ENCODE measurements at regions not wholly inside any gene's neighbourhood (a gene's known extent, or its start where the extent isn't known, plus 50 kb on each side); places are given as distances from the start of the nearest gene placed in this dataset.
A peak's percentile ranks its signal among the peaks of the same experiment; 100 is the strongest.

DNA sequence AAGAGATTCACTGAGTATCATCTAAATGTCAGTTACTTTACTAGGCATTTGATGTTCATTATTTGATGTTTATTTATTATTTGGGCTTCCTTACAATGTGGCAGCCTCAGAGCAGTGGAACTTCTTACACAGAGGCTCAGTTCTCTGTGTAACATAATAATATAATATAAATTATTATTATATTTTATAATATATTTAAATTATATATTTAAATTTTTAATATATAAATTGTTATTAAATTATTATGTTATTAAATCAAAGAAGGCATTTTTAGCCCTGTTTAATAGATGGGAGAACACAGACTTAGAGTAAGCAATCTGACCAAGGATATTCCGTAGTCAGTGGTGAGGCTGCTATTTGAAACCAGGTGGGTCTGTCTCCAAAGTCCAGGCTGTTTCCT, 315.3 kb upstream of the SKOR2 start:
- H3K4me3 ChIP-seq (ENCODE audit: low read depth, low read length) = no peak overlapping the region
- TF ChIP-seq, protein P1, sequence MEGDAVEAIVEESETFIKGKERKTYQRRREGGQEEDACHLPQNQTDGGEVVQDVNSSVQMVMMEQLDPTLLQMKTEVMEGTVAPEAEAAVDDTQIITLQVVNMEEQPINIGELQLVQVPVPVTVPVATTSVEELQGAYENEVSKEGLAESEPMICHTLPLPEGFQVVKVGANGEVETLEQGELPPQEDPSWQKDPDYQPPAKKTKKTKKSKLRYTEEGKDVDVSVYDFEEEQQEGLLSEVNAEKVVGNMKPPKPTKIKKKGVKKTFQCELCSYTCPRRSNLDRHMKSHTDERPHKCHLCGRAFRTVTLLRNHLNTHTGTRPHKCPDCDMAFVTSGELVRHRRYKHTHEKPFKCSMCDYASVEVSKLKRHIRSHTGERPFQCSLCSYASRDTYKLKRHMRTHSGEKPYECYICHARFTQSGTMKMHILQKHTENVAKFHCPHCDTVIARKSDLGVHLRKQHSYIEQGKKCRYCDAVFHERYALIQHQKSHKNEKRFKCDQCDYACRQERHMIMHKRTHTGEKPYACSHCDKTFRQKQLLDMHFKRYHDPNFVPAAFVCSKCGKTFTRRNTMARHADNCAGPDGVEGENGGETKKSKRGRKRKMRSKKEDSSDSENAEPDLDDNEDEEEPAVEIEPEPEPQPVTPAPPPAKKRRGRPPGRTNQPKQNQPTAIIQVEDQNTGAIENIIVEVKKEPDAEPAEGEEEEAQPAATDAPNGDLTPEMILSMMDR (IDR thresholded peaks at IDR 0.05; ENCODE audit: insufficient read depth, low read depth, low read length, missing control alignments) = no peak
- DNase-seq (ENCODE audit: low read depth) = no peak

DNA sequence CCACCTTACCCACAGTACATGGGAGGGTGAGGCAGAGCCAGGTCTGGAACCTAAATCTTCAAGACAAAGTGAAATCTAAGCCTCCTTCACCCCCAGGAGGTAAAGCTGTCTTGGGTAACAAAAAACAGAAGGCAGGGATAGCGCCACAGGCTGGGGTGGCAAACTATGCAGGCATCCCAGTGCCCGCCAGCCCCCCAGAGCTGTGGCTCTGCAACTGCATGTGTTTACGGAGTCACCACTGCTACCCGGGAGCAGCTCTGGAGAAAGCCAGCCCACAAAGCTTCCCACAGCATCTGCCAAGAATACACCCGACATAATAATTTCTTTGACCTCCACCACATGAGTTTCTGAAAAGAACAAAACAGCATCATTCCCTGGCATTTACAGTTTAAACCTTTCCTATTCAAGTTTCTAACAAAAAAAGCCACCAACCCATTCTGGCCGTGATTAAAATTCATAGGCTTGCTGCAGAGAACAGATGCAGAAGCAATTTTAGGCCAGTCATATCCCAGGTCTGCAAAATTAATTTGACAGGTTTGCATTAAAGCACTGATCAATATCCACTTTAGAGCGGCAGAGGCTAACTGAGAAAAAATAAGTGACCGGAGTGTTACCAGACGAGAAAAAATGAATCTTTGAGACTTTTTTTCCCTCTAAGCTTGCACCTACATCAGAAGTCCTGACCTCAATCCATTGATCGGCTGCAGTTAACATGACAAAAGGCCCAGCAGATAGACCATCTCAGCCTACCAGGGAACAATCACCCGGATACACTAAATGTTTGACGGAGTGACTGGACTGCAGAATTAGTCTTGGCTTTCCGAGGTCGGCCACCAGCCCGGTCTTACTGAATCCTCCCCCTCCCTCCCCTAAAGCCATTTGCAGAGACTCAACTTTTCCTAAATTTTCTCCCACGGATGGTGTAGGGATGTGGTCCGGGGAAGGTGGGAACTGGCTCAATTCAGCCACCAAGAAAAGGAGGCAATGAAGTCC, 309.6 kb upstream of the SKOR2 start:
- DNase-seq (ENCODE audit: low read depth) = no peak
- no peak overlapping the region for H3K4me3 ChIP-seq (ENCODE audit: low read depth, low read length)
- TF ChIP-seq, protein P1 (IDR thresholded peaks at IDR 0.05; ENCODE audit: insufficient read depth, low read depth, low read length, missing control alignments) = no peak

DNA sequence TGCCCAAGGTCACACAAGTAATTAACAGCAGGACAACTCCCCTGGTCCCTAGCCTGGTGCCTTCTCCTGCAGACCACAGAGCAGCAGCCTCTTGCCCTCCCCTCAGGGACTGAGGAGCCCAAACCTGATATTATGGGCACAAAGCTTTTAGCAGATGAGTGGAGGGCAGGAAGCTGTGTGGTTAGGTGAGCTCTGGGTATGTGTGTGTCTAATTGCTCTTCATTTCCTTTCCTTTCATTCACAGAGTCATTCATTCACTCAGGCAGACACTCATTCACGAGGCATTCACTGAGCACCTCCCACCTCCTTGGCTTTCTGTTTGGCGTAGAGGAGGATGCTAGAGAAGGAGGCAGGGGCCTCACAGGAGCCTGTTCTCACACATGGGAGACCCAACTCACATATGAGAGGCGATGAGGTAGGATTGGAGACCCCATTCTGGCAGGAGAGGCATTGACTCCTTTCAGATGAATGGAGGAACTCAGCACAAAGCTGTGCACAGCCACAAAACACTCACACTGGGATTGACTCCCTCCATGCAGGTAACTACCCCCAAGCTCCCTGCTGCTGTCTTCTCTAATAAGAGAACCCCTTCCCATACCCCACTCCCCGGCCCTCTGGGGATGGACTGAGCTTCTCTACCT, 306.8 kb upstream of the SKOR2 start:
- DNase-seq (ENCODE audit: low read depth) = peak; percentile 3
- no peak overlapping the region for H3K4me3 ChIP-seq (ENCODE audit: low read depth, low read length)

DNA sequence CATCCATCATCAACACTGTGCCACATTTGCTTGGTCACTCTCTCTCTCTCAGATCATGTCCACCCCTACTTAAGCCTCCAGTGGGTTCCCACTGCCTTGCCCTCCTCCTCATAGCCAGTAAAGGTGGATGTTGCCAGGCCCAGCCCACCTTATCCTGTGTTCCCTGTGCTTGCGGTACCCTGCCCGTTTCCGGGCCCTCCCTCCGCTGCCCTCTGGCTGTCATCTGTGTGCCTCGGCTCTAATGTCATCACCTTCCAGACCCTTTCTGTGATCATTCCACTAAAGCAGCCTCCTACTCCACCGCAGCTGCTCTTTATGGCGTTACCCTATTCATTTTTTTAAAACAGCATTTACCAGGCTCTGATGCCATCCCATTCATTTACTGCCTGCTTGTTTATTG, 305.7 kb upstream of the SKOR2 start:
- TF ChIP-seq, protein P1 (IDR thresholded peaks at IDR 0.05; ENCODE audit: insufficient read depth, low read depth, low read length, missing control alignments) = no peak

More for the DNA sequence above, 306.8 kb upstream of the SKOR2 start:
- TF ChIP-seq, protein P1 (IDR thresholded peaks at IDR 0.05; ENCODE audit: insufficient read depth, low read depth, low read length, missing control alignments) = no peak

DNA sequence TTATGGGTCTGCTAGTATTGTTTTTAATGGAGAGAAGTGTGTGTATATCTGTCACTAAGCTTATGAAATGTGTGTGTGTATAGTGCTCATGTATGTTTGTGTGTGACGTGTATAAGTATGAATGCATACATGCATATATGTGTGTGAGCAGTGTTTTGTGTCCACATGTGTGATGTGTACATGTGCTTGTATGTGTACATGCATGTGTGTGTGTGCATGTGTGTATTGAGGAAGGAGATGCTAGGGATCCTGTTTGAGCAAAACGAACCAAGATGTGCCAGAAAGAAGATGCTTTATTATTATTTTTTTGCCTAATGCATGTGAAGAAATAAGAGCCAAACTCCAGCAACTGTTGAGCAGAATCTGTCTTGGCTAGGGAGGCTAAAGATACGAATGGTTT, 301.3 kb upstream of the SKOR2 start:
- no peak overlapping the region for H3K4me3 ChIP-seq (ENCODE audit: low read depth, low read length)
- DNase-seq (ENCODE audit: low read depth) = no peak
- TF ChIP-seq, protein P1 (IDR thresholded peaks at IDR 0.05; ENCODE audit: insufficient read depth, low read depth, low read length, missing control alignments) = no peak

More for the DNA sequence above, 305.7 kb upstream of the SKOR2 start:
- H3K4me3 ChIP-seq (ENCODE audit: low read depth, low read length) = no peak overlapping the region
- DNase-seq (ENCODE audit: low read depth) = no peak

DNA sequence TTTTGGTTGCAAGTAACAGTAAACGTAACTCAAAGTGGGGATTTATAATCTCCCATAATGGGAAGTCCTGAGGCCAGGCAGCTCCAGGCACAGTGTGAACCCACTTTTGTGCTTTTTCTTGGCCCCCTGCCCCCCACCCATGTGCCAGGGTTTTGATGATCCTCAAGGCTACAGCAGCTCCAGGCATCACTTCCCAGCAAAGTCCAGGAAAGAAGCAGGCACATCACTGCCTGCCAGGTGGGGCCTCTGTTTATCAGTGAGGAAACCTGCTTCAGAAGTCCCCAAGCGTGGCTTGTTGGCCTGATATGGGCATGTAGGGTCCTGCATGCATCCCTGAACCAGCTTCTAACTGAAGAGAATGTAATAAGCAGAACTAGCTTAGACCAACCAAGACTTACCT, 299.2 kb upstream of the SKOR2 start:
- TF ChIP-seq, protein P1 (IDR thresholded peaks at IDR 0.05; ENCODE audit: insufficient read depth, low read depth, low read length, missing control alignments) = no peak
- DNase-seq (ENCODE audit: low read depth) = no peak
- no peak overlapping the region for H3K4me3 ChIP-seq (ENCODE audit: low read depth, low read length)
